GM12865 (cell line): ENCODE measurements at regions not wholly inside any gene's neighbourhood (a gene's known extent, or its start where the extent isn't known, plus 50 kb on each side); places are given as distances from the start of the nearest gene placed in this dataset.

ENCODE experiments used
- DNase-seq: peaks from one replicate; pipeline ENCODE4 v3.0.0; 2010; ENCODE audit warnings: low read depth
- H3K4me3 ChIP-seq: 2 replicates; pipeline ENCODE4 v1.5.1; 2011; ENCODE audit warnings: mild to moderate bottlenecking, low read depth, low read length, control low read depth
- TF ChIP-seq, protein P1 (sequence below): IDR thresholded peaks from 2 replicates; pipeline ENCODE4 v1.5.1; 2011; ENCODE audit warnings: low read length, control low read depth, low read depth, inconsistent platforms; ENCODE audit not compliant: insufficient read depth; ENCODE audit errors: missing control alignments

DNA sequence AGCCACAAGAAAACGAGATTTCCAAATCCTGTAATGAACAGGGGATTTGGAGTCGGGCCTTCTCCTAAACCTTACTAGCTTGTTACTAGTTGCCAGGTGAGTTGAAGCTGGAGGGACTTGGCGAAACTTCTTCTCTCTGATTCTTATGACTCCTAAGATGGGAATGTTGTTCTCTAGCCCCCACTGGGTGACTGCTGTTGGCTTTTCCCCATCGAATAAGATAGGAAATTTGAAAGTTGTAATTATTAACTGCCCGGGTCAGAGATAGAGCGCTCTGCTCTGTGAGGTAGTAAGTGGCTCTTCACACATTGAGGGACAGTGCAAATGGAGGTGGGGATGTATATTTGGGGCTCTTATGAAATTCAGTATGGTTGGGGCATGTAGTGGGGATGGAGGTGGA is 111.2 kb upstream of the MBNL2 start:
- DNase-seq: no peak
- no peak overlapping the region for H3K4me3 ChIP-seq
- TF ChIP-seq, protein P1, sequence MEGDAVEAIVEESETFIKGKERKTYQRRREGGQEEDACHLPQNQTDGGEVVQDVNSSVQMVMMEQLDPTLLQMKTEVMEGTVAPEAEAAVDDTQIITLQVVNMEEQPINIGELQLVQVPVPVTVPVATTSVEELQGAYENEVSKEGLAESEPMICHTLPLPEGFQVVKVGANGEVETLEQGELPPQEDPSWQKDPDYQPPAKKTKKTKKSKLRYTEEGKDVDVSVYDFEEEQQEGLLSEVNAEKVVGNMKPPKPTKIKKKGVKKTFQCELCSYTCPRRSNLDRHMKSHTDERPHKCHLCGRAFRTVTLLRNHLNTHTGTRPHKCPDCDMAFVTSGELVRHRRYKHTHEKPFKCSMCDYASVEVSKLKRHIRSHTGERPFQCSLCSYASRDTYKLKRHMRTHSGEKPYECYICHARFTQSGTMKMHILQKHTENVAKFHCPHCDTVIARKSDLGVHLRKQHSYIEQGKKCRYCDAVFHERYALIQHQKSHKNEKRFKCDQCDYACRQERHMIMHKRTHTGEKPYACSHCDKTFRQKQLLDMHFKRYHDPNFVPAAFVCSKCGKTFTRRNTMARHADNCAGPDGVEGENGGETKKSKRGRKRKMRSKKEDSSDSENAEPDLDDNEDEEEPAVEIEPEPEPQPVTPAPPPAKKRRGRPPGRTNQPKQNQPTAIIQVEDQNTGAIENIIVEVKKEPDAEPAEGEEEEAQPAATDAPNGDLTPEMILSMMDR: no peak

DNA sequence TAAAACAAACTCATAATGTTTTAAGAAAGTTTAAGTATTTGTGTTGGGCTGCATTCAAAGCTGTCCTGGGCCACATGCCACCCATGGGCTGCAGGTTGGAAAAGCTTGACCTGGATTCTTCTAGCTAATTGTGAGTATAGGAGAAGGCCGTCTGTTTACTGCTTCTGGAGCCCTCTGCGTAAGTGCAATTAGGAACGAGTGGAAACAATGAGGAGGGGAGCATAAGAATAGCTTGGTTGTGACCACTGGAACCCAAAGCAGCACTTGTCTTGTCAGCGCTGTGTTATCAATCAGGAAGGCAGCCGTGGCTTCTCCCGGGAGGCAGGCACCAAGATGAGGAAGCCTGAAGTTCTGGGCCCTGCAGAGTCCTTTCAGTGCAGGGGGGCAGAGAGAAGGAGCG is 110.4 kb upstream of the MBNL2 start:
- no peak overlapping the region for H3K4me3 ChIP-seq
- TF ChIP-seq, protein P1: no peak
- DNase-seq: no peak

DNA sequence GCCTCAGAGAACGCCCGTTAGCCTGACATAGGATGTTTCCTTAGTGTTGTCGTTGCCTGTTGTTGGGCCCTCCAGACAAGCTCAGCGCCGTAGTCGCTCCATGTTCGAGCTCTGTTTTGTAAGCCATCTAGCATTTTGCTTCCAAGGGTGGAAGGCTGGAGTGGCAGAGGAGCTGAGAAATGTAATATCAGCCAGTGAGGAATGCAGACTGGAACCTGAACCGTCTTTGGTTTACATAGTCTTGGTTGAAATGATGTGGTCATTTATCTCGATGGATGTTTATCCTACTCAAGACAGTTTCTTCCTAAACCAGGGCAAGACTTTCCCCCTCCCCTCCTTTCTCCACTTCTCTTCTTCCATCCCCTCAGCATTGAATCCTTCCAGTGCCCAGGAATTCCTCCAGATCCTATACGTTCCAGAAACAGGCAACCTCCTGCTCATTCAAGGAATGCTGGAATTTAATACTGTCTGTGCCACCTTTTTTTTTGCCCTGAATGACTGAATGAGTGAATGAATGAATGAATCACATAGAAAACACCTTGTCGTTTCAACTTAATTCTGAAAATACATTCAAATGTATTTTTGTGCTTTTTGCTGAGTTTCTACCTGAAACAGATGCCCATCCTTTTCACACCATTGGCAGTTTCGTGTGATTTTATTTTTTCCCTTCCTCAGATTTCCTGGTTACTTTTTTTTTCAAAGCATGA is 109.5 kb upstream of the MBNL2 start:
- no peak for DNase-seq
- TF ChIP-seq, protein P1: no peak
- H3K4me3 ChIP-seq: no peak overlapping the region

DNA sequence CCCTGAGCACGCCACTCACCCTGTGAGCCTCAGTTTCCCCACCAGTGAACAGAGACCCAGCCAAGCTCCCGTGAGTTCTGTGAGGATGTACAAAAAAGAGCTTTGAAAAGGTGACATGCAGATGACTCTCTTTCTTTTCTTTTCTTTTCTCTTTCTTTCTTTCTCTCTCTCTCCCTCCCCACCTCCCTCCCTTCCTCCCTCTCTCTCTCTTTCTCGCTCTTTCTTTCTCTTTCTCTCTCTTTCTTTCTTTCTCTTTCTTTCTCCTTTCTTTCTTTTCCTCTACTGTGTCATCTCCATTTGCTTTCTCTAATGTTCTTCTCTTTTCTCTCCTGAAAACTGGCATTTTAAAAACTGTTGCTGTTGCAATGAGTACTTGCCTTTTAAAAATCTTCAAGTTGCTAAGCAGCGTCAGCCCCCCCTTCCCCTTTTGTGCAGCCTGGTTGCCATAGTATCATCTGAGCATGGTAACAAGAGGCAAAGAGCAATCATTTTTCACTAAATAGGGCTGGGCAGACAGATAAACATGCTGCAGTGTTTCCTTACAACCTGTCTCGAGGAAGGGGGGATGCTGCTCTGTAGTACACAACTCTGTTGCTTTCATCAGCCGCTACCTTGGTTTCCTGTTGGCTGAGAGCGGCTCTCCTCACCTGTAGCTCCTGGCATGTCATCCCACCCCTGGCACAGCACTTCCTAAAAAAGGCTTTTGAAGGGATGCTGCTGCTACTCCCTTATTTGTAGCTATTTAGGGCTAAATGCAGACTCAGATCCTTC is 108.7 kb upstream of the MBNL2 start:
- H3K4me3 ChIP-seq: no peak overlapping the region
- DNase-seq: no peak
- TF ChIP-seq, protein P1: no peak

DNA sequence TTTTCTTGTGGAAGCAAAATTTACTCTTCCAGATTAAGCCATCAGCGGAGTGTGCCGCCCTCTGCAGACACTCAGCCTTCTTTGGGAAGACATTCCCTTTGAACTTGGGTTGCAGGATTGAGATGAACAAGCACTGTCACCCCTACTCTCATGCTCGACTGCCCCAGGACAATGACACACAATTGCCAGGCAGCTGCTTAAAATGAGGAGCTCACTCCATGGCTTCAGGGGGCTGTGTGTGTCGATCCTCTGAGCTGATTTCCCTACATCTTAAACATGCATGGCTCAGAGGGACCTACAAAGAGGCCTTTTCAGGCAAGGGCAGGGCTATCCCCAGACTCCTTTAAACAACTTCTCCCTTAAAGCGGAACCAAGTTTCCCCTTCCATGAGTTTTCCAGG is 107.5 kb upstream of the MBNL2 start:
- TF ChIP-seq, protein P1: no peak
- DNase-seq: no peak
- H3K4me3 ChIP-seq: no peak overlapping the region

DNA sequence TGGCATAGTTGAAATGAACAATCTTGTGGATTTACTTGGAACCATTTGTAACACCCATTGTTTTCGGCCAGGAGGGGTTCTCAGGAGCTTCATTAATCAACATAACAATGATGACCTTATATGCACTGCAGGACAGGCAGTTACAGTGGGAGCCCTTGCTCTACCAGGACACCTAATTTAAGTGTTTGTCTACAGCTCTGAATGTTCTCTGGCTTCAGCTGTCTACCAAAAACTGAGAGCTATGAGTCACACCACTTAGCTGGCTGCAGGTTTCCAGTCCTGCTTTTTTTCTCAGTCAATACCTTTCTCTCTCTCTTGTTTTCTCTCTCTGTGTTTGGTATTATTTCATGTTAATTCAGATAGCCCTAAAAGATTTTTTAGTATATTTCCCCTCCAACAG is 105.4 kb upstream of the MBNL2 start:
- TF ChIP-seq, protein P1: no peak
- DNase-seq: peak; percentile 26
- no peak overlapping the region for H3K4me3 ChIP-seq

DNA sequence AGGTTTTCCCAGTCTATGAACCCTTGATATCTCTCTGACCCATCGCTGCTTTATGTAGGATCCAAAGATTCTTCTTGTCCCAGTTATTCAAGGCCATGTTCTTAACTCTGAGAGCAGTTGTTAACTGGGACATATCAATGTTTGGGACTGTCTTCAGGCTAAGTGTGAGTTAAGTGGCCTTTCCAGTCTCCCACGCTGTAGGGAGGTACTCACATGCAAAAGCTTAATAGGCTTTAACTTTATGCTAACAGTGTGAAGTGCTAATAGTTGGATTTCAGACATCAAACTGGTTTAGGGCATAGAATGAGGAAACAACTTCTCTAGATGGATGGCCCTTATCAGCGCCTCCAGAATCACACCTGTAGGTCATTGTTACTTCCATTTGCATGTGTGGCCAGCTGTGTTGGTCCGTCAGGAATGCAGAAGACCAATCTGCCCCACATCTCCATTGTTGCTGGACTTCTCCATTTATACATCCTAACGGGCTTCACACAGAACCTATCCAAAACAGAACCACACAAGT is 104.7 kb upstream of the MBNL2 start:
- no peak overlapping the region for H3K4me3 ChIP-seq
- DNase-seq: no peak
- TF ChIP-seq, protein P1: no peak
